ENCODE measurements at regions not wholly inside any gene's neighbourhood (a gene's known extent, or its start where the extent isn't known, plus 50 kb on each side); places are given as distances from the start of the nearest gene placed in this dataset.

- no peak for DNase-seq
These were observed 335.8 kb downstream of the AASDHPPT start for GRCh38 chr11:106413222-106413621.

GRCh38 chr11:106415510-106415909 is 338.0 kb downstream of the AASDHPPT start:
- no peak for DNase-seq

- DNase-seq = no peak
These were observed 341.3 kb downstream of the AASDHPPT start for GRCh38 chr11:106418791-106419190.

- DNase-seq = no peak
These were observed 342.7 kb downstream of the AASDHPPT start for GRCh38 chr11:106420048-106420665.

- DNase-seq = no peak
These were observed 343.2 kb downstream of the AASDHPPT start for GRCh38 chr11:106420686-106421085.

GRCh38 chr11:106421676-106422292 is 344.3 kb downstream of the AASDHPPT start:
- no peak for DNase-seq

- DNase-seq = no peak
These were observed 345.1 kb downstream of the AASDHPPT start for GRCh38 chr11:106422583-106422982.

- DNase-seq = no peak
These were observed 346.6 kb downstream of the AASDHPPT start for GRCh38 chr11:106424111-106424510.

GRCh38 chr11:106425819-106426218 is 348.4 kb downstream of the AASDHPPT start:
- DNase-seq = no peak

GRCh38 chr11:106426696-106427095 is 349.2 kb downstream of the AASDHPPT start:
- no peak for DNase-seq

GRCh38 chr11:106427736-106428135 is 350.3 kb downstream of the AASDHPPT start:
- no peak for DNase-seq

- no peak for DNase-seq
These were observed 364.6 kb downstream of the AASDHPPT start for GRCh38 chr11:106442032-106442431.

GRCh38 chr11:106446302-106446701 is 368.8 kb downstream of the AASDHPPT start:
- no peak for DNase-seq

- DNase-seq = no peak
These were observed 369.5 kb downstream of the AASDHPPT start for GRCh38 chr11:106446955-106447354.

GRCh38 chr11:106447631-106448191 is 370.2 kb downstream of the AASDHPPT start:
- DNase-seq = no peak

- no peak for DNase-seq
These were observed 372.3 kb downstream of the AASDHPPT start for GRCh38 chr11:106449763-106450162.

GRCh38 chr11:106451228-106451922 is 373.9 kb downstream of the AASDHPPT start:
- DNase-seq = no peak

- no peak for DNase-seq
These were observed 379.2 kb downstream of the AASDHPPT start for GRCh38 chr11:106456647-106457046.

GRCh38 chr11:106457727-106458126 is 380.3 kb downstream of the AASDHPPT start:
- no peak for DNase-seq

GRCh38 chr11:106459135-106459534 is 381.7 kb downstream of the AASDHPPT start:
- DNase-seq = no peak

- DNase-seq = no peak
These were observed 383.8 kb downstream of the AASDHPPT start for GRCh38 chr11:106461148-106461691.

- DNase-seq = no peak
These were observed 384.5 kb downstream of the AASDHPPT start for GRCh38 chr11:106461839-106462545.

- DNase-seq = no peak
These were observed 385.7 kb downstream of the AASDHPPT start for GRCh38 chr11:106463154-106463553.
